ENCODE measurements at regions not wholly inside any gene's neighbourhood (a gene's known extent, or its start where the extent isn't known, plus 50 kb on each side); places are given as distances from the start of the nearest gene placed in this dataset.

DNA sequence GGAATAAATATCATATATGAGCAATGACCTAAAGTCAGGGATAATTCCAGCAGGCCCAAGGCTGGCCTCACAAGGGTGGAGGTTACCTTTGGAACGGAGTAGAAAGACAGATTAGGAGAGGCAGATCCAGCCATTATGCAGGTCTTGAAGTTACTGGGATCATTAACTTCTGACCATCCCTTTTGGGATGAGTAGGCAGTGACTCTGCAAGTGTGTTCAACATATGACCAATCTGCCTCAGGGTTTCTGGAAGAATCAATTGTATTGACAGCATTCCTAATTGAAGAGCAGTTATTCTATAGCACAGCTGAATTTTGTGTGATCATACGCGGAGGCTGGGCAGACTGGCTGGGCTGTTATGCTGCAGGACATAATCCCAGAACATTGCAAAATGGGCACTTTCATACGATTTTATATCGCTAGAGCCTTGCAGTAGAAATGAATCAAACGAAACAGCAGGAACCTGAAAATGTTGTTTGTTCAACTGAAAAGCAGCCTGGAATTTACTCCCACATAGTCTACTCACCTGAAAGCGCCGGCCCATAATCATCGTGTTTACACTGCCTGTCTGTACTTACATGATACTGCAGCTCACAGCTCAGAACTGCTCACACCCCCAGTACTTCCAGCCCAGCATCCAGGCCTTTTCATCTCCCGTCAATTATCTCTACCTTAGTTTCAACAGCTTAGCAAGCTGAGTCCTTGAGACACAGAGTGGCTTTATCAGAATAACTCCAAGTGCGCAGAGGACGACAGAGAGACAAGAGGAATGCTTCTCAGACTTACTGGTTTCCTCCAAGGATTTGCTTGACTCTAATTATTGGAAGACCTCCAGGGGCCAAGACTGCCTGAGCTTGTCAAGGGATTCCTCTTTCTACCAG is 556.1 kb downstream of the EFNB2 start:
- Histone ChIP-seq H3K4me1 (no peaks in the 10 kb centered on the region), H3K4me3 (no peak overlapping the region), H3K9me3 (no peaks in the 10 kb centered on the region), H3K27ac (no peak overlapping the region), H3K36me3 (no peaks in the 10 kb centered on the region), H3K27me3 (no peaks in the 10 kb centered on the region)
- TF ChIP-seq POLR2A (IDR thresholded peaks at IDR 0.05) = no peak
- intact Hi-C loops (cut with DNase I; ENCODE audit: low total_unique reads) = no loop called here
- no peak for DNase-seq

DNA sequence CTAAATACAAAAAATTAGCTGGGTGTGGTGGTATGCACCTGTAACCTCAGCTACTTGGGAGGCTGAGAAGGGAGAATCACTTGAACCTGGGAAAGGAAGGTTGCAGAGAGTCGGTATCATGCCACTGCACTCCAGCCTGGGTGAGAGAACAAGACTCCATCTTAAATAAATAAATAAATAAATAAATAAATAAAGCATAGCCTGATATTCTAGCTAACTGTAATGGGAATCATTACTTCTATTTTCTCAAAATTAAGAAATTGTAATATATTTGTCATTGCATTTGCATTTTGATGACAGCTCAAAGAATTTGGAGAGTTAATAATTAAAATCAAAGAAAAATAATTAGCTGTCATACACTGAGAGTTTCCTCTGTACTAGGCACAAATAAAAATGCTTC is 561.1 kb downstream of the EFNB2 start:
- no peak for DNase-seq
- intact Hi-C loops (cut with DNase I; ENCODE audit: low total_unique reads) = no loop called here
- Histone ChIP-seq H3K27me3 (no peaks in the 10 kb centered on the region), H3K36me3 (no peaks in the 10 kb centered on the region), H3K4me1 (no peaks in the 10 kb centered on the region), H3K9me3 (no peaks in the 10 kb centered on the region), H3K27ac (no peak overlapping the region), H3K4me3 (no peak overlapping the region)
- TF ChIP-seq POLR2A (IDR thresholded peaks at IDR 0.05) = no peak
- TF ChIP-seq, protein P1, sequence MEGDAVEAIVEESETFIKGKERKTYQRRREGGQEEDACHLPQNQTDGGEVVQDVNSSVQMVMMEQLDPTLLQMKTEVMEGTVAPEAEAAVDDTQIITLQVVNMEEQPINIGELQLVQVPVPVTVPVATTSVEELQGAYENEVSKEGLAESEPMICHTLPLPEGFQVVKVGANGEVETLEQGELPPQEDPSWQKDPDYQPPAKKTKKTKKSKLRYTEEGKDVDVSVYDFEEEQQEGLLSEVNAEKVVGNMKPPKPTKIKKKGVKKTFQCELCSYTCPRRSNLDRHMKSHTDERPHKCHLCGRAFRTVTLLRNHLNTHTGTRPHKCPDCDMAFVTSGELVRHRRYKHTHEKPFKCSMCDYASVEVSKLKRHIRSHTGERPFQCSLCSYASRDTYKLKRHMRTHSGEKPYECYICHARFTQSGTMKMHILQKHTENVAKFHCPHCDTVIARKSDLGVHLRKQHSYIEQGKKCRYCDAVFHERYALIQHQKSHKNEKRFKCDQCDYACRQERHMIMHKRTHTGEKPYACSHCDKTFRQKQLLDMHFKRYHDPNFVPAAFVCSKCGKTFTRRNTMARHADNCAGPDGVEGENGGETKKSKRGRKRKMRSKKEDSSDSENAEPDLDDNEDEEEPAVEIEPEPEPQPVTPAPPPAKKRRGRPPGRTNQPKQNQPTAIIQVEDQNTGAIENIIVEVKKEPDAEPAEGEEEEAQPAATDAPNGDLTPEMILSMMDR (IDR thresholded peaks at IDR 0.05) = no peak

DNA sequence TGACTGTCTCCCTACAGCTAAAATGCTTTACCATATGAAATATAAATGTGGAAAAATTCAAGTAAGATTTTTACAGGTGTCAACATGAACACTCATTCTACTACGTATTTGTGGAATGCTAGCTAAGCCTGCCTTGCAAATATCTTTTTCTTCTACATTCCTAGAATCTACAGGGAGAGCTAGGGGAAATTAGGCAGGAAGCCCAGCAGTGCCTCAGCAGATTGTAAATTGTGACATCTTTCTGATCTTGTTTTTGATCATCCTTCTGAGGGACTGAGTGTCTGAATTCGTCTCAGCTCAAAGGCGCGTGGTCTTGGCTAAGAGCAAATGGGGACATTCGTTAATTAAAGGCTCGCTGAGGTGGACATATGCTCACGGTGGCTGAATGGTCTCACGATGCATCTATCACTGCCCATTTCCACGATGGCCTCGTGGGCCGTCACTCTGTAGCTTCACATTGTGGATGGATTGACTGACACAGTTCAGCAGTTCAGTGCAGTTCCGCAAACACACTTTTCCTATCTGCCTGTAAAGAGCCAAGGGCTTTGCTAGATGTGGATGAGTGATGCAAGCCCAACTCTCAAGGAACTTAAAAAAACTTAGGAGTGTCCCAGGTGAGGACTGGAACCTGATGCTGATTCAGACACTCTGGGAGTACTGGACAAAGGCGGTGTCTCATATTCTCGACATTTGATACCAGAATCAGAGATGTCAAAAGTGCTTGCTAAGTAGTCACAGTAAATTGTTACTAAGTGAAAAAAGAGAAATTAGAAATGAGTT is 562.5 kb downstream of the EFNB2 start:
- intact Hi-C loops (cut with DNase I; ENCODE audit: low total_unique reads) = no loop called here
- Histone ChIP-seq H3K4me3 (no peak overlapping the region), H3K9me3 (no peaks in the 10 kb centered on the region), H3K4me1 (no peaks in the 10 kb centered on the region), H3K36me3 (no peaks in the 10 kb centered on the region), H3K27me3 (no peaks in the 10 kb centered on the region), H3K27ac (no peak overlapping the region)
- no peak for DNase-seq
- TF ChIP-seq, protein P1 (IDR thresholded peaks at IDR 0.05) = no peak
- TF ChIP-seq POLR2A (IDR thresholded peaks at IDR 0.05) = no peak

DNA sequence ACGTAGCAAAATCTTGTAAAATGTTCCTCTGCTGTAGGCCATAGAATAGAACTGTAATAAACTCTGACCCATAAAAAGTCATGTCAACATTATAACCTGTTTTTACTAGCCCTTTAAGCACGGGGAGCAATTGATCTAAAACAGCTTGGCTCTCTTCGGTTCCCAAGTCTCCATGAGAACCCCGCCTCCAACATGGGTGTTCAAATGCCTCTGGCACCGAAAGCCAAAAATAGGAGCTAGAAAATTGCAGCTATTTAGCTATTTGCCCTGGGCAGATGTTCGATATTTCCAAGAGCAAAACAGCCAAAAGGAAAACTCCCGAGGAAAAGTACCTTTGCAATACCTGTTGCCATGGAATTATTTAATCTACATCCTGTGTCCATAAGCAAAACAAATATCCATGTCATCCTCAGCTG is 563.1 kb downstream of the EFNB2 start:
- TF ChIP-seq POLR2A (IDR thresholded peaks at IDR 0.05) = no peak
- TF ChIP-seq, protein P1 (IDR thresholded peaks at IDR 0.05) = no peak
- Histone ChIP-seq H3K27ac (no peak overlapping the region), H3K4me1 (no peaks in the 10 kb centered on the region), H3K36me3 (no peaks in the 10 kb centered on the region), H3K27me3 (no peaks in the 10 kb centered on the region), H3K4me3 (no peak overlapping the region), H3K9me3 (no peaks in the 10 kb centered on the region)
- DNase-seq = no peak
- intact Hi-C loops (cut with DNase I; ENCODE audit: low total_unique reads) = no loop called here

DNA sequence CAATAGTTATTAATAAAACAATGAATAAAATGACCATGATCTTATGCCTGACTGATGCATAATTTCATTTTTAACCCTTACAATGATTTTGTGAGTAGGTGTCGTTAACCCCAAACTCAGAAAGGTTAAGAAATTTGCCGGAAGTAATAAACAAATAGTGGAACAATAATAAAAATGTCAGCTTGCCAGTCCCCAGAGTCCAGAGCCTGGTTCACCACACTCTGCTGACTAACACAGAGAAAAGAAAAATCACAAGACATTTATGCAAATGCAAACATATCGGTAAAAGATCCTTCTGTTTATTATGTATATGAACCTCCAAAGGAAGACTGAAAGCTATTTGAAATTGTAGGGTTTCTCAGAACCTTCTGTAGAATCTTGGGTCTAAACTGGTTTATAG is 563.7 kb downstream of the EFNB2 start:
- no peak for DNase-seq
- Histone ChIP-seq H3K27ac (no peak overlapping the region), H3K27me3 (no peaks in the 10 kb centered on the region), H3K4me1 (no peaks in the 10 kb centered on the region), H3K9me3 (no peaks in the 10 kb centered on the region), H3K36me3 (no peaks in the 10 kb centered on the region), H3K4me3 (no peak overlapping the region)
- TF ChIP-seq POLR2A (IDR thresholded peaks at IDR 0.05) = no peak
- TF ChIP-seq, protein P1 (IDR thresholded peaks at IDR 0.05) = no peak
- intact Hi-C loops (cut with DNase I; ENCODE audit: low total_unique reads) = no loop called here
